Ovary (tissue), 7 donors: ENCODE measurements at regions not wholly inside any gene's neighbourhood (a gene's known extent, or its start where the extent isn't known, plus 50 kb on each side); places are given as distances from the start of the nearest gene placed in this dataset.

ENCODE experiments used
- DNase-seq, 5 donors: peaks; one replicate each; pipeline ENCODE4 v3.0.0-alpha.2; 2019 to 2020
- H3K27ac ChIP-seq, 2 donors: fragments of 200-600 bp; one replicate each; pipeline versions ENCODE4 v1.5.1 to v1.8.0; 2019 to 2022
- H3K27me3 ChIP-seq: fragments of 200-600 bp; one replicate; pipeline ENCODE4 v1.8.0; 2022
- H3K36me3 ChIP-seq: fragments of 200-600 bp; sonication (generic); one replicate; pipeline ENCODE4 v1.5.1; 2019
- H3K4me1 ChIP-seq: one replicate; pipeline ENCODE4 v1.8.1; 2013; ENCODE audit warnings: mild to moderate bottlenecking, moderate library complexity; ENCODE audit not compliant: insufficient read depth
- H3K4me3 ChIP-seq: fragments of 200-600 bp; sonication (generic); one replicate; pipeline ENCODE4 v1.5.1; 2017
- H3K9me3 ChIP-seq, 2 donors: fragments of 200-600 bp in 1 of 2; sonication (generic) in 1 of 2; one replicate each; pipeline versions ENCODE4 v1.5.1 to v1.8.1; 2013 to 2019; ENCODE audit warnings: mild to moderate bottlenecking in 1 of 2, moderate library complexity in 1 of 2
- EP300 ChIP-seq: sonication (generic); formaldehyde crosslinking; IDR thresholded peaks from one replicate; pipeline ENCODE4 v1.6.1; 2017; ENCODE audit warnings: antibody characterized with exemption
- POLR2A ChIP-seq: fragments of 450-650 bp; IDR thresholded peaks from one replicate; pipeline ENCODE4 v1.6.1; 2017; ENCODE audit warnings: antibody characterized with exemption, mild to moderate bottlenecking, moderate library complexity
- WGBS, 3 donors: extraction: QIAGEN DNeasy Blood & Tissue Kit in 1 of 3; methylation state at CpG; one replicate each; pipeline versions ENCODE4 v1.1.5 to v1.1.7; 2013 to 2017; 5-methylcytosine and 5-hydroxymethylcytosine counted together
- intact Hi-C, 4 donors: fragments of 100-400 bp; cut with DNase I; formaldehyde crosslinking; loops; one replicate each; pipeline versions ENCODE4 v1.11.0 to v1.15.1; 2022 to 2023
- TF ChIP-seq, protein P1 (sequence below), 3 donors: fragments of 450-650 bp in 2 of 3; fragments of 200-600 bp in 1 of 3; IDR thresholded peaks; one replicate each; pipeline versions ENCODE4 v1.5.1 to v1.8.0; 2016 to 2022; ENCODE audit warnings: antibody characterized with exemption in 3 of 3, mild to moderate bottlenecking in 1 of 3
- donor health status: DM: no; HTN: no; CAD: no; lungs with moderate emphysema.
- donor health status: DM: no; HTN: no; CAD: no.
- donor health status: Bipolar disorder and iron deficiency.
- donor health status: DM: no; HTN: no; CAD: no.
- donor health status: DM: yes; HTN: yes; CAD: no.

DNA sequence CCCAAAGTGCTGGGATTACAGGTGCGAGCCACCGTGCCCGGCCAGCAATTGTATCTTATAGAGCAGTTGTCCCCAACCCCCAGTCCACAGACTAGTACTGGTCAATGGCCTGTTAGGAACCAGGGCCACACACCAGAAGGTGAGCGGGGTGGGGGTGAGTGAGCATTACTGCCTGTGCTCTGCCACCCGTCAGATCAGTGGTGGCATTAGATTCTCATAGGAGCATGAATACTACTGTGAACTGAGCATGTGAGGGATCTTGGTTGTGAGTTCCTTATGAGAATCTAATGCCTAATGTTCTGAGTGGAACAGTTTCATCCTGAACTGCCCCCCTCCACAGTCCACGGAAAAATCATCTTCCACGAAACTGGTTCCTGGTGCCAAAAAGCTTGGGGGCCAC is 328.0 kb upstream of the BOD1L1 start:
- H3K27ac ChIP-seq, result no peak overlapping the region
- no peak for TF ChIP-seq EP300
- TF ChIP-seq, protein P1, sequence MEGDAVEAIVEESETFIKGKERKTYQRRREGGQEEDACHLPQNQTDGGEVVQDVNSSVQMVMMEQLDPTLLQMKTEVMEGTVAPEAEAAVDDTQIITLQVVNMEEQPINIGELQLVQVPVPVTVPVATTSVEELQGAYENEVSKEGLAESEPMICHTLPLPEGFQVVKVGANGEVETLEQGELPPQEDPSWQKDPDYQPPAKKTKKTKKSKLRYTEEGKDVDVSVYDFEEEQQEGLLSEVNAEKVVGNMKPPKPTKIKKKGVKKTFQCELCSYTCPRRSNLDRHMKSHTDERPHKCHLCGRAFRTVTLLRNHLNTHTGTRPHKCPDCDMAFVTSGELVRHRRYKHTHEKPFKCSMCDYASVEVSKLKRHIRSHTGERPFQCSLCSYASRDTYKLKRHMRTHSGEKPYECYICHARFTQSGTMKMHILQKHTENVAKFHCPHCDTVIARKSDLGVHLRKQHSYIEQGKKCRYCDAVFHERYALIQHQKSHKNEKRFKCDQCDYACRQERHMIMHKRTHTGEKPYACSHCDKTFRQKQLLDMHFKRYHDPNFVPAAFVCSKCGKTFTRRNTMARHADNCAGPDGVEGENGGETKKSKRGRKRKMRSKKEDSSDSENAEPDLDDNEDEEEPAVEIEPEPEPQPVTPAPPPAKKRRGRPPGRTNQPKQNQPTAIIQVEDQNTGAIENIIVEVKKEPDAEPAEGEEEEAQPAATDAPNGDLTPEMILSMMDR (IDR thresholded peaks at IDR 0.05), result no peak
- H3K4me3 ChIP-seq, result no peak overlapping the region
- no peak for DNase-seq
- H3K9me3 ChIP-seq, result no peaks in the 10 kb centered on the region
- no peaks in the 10 kb centered on the region for H3K4me1 ChIP-seq
- intact Hi-C loops, result no loop called here
- no peaks in the 10 kb centered on the region for H3K36me3 ChIP-seq
- H3K27me3 ChIP-seq, result no peaks in the 10 kb centered on the region
- 89 to 96% (median 91%) methylated on average over 7 of the region's 7 CpGs for WGBS, 3 donors

DNA sequence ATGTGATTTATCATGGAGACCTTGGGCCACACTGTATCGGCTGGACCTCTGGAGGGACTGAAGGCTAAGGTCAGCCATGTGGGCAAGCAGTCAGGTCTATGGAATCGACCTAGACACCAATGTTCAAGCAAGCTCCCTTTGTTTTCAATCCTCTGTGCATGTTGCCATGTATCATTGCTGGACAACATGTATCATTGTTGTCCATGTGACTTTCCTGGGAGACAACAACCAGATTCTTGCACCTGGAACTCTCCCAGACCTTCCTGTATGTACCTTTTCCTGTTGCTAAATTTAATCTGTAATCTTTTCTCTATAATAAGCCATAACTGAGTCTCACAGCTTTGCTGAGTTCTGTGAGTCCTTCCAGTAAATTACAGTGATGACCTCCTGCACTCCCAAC is 329.4 kb upstream of the BOD1L1 start:
- TF ChIP-seq, protein P1 (IDR thresholded peaks at IDR 0.05), result no peak
- no peak for TF ChIP-seq POLR2A
- no peak for TF ChIP-seq EP300
- Histone ChIP-seq H3K4me1 (no peaks in the 10 kb centered on the region), H3K27me3 (no peaks in the 10 kb centered on the region), H3K4me3 (no peak overlapping the region), H3K27ac (no peak overlapping the region), H3K36me3 (no peaks in the 10 kb centered on the region), H3K9me3 (no peaks in the 10 kb centered on the region)
- no peak for DNase-seq
- intact Hi-C loops, result no loop called here
- 71 to 82% (median 80%) methylated on average over 2 of the region's 2 CpGs for WGBS, 3 donors

DNA sequence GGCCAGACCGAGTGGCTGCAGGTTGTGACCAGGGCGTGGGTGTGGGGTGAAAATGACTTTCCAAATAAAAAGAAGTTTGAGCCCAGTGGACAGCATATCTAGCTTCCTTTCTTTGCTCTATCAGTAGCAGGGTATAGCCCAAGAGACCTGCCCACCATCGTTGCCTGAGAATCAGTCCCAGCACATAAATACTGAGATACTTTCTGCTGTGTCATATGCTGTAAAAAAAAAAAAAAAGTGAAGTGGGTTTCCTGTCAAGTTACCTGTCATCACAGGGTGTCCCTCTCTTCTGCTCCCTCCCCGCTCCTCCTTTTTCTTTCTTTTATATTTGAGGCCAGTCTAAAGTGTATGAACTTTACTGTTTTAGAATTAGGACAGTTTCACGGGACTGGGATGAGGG is 330.3 kb upstream of the BOD1L1 start:
- no peaks in the 10 kb centered on the region for H3K27me3 ChIP-seq
- intact Hi-C loops, result no loop called here
- H3K36me3 ChIP-seq, result no peaks in the 10 kb centered on the region
- H3K27ac ChIP-seq, result no peak overlapping the region
- H3K4me3 ChIP-seq, result no peak overlapping the region
- TF ChIP-seq EP300 (no peak), POLR2A (no peak)
- TF ChIP-seq, protein P1 (IDR thresholded peaks at IDR 0.05), result no peak
- no peak for DNase-seq
- WGBS, 3 donors, result 57 to 79% (median 78%) methylated on average over 5 of the region's 5 CpGs
- no peaks in the 10 kb centered on the region for H3K4me1 ChIP-seq
- no peaks in the 10 kb centered on the region for H3K9me3 ChIP-seq

DNA sequence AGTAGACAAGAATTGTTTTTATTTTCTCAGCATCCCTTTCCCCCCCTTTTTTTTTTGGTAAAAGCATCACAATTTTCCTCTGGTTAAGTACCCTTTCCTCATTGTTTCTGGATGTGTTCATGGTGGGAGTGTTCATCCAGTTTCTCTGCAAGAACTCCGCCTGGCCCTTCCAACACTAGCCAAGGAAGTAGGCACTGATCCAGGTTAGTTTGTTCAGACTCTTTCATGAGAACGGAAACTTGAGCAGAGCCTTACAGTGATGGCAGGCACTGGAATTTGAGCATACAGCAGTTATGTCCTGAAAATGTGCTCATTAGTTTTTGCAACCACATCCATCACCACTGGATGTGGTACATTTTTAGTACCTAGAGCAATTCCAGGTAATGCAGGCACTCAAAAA is 336.1 kb upstream of the BOD1L1 start:
- no peak for DNase-seq
- no peaks in the 10 kb centered on the region for H3K9me3 ChIP-seq

More for the DNA sequence above, 336.1 kb upstream of the BOD1L1 start:
- H3K4me3 ChIP-seq, result no peak overlapping the region
- H3K27me3 ChIP-seq, result no peaks in the 10 kb centered on the region
- H3K27ac ChIP-seq, result no peak overlapping the region
- H3K4me1 ChIP-seq, result no peaks in the 10 kb centered on the region
- intact Hi-C loops, result no loop called here
- TF ChIP-seq POLR2A, result no peak
- TF ChIP-seq, protein P1 (IDR thresholded peaks at IDR 0.05), result no peak
- no peak for TF ChIP-seq EP300
- no peaks in the 10 kb centered on the region for H3K36me3 ChIP-seq
- WGBS, 3 donors, result 26 to 42% (median 36%) methylated on average over 2 of the region's 2 CpGs
